Bronchial epithelial cell (primary cell): ENCODE measurements at regions not wholly inside any gene's neighbourhood (a gene's known extent, or its start where the extent isn't known, plus 50 kb on each side); places are given as distances from the start of the nearest gene placed in this dataset.

ENCODE experiments used
- DNase-seq: peaks from one replicate; pipeline ENCODE4 v3.0.0-alpha.2; 2010; ENCODE audit warnings: low read depth
- FAIRE-seq: peaks from 2 replicates; lab custom pipeline; 2011; peaks lifted over from hg19 to GRCh38; lab: Jason Lieb, UNC
- H3K27me3 ChIP-seq: 2 replicates; pipeline ENCODE4 v1.5.1; 2011; ENCODE audit warnings: low read length; ENCODE audit not compliant: control insufficient read depth, insufficient read depth
- H3K36me3 ChIP-seq: 2 replicates; pipeline ENCODE4 v1.5.1; 2011; ENCODE audit warnings: low read length; ENCODE audit not compliant: control insufficient read depth, insufficient read depth
- H3K4me3 ChIP-seq: 2 replicates; pipeline ENCODE4 v1.5.1; 2011; ENCODE audit warnings: mild to moderate bottlenecking, low read depth, low read length, control low read depth
- TF ChIP-seq, protein P1 (sequence below): IDR thresholded peaks from 2 replicates; pipeline ENCODE4 v1.5.1; 2011; ENCODE audit warnings: mild to moderate bottlenecking, moderate library complexity, low read length, control low read depth, inconsistent platforms; ENCODE audit not compliant: insufficient read depth, severe bottlenecking

DNA sequence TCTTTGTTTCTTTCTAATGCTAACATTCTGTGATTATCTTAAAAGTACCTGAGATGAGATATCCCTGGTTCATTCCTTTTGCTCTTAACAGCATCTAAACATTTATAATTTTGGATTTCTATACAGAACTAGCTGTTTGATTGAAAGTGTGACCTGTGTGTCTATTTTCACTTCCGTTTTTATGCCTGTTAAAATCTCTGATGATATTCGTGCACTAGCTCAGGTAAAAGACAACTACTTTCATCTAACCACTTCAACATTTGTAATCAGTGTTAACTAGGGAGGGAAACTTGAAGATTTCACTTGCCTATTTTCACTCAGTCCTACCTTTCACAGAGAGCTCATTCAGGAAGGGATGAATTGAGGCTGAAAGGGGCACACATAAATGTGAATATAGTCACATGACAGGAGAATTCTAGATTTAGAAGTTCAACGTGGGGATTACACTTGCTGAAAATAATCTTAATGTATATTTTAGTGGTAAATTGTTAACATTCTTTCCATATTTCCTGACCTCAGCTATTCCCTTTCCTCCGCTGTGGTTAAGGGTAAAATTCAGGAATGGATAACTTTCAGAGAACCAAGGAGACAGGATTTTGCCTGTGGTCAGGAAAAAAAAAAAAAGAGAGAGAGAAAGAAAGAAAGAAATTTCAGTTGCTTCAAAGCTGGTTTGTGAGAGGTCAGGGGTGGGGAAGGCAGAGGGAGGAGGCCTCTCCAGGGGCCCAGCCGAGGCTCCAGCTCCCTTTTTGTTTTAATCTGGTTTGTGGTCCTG, 159.8 kb upstream of the TSC22D2 start:
- FAIRE-seq = no peak
- DNase-seq = no peak
- H3K27me3 ChIP-seq = no peaks in the 10 kb centered on the region
- TF ChIP-seq, protein P1, sequence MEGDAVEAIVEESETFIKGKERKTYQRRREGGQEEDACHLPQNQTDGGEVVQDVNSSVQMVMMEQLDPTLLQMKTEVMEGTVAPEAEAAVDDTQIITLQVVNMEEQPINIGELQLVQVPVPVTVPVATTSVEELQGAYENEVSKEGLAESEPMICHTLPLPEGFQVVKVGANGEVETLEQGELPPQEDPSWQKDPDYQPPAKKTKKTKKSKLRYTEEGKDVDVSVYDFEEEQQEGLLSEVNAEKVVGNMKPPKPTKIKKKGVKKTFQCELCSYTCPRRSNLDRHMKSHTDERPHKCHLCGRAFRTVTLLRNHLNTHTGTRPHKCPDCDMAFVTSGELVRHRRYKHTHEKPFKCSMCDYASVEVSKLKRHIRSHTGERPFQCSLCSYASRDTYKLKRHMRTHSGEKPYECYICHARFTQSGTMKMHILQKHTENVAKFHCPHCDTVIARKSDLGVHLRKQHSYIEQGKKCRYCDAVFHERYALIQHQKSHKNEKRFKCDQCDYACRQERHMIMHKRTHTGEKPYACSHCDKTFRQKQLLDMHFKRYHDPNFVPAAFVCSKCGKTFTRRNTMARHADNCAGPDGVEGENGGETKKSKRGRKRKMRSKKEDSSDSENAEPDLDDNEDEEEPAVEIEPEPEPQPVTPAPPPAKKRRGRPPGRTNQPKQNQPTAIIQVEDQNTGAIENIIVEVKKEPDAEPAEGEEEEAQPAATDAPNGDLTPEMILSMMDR = no peak
- no peak overlapping the region for H3K4me3 ChIP-seq
- H3K36me3 ChIP-seq = no peaks in the 10 kb centered on the region

DNA sequence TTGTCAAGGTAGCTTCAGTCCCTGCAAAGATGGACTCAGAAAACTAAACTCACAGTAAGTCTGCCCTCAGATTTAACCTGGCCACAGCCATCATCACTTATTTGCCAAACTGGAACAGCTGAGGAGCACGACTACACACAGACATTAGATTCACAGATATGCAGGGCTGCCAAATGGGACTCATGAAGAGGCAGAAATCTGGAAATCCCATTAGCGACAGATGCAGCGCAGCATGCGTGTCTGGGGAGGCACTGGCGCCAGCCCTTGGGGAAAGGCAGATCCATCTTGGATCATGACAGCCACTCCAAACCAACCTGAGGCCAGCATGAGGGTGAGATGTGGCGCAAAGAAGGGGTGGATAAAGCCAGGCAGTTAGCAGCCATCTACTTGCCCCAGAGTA, 160.7 kb upstream of the TSC22D2 start:
- no peak for DNase-seq
- H3K36me3 ChIP-seq = no peaks in the 10 kb centered on the region
- FAIRE-seq = no peak

DNA sequence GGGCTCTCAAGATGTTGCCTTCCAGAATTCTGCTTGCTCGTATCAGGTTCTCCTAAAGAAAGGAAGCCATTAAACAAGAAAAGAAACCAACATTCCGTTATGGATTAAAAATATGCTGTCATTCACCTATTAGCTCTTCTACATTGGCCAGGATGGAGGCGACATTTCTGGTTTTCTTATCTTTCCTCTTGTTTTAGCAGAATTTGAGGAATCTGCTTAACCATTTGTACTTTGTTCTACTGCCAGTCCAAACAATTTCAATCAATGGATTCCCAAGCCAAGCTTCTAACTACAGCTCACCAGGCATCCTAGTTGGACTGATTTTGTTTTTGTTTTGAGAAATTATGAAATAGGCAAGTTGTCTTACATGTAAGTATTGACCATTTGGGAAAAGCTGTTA, 164.6 kb upstream of the TSC22D2 start:
- TF ChIP-seq, protein P1 = no peak
- DNase-seq = no peak
- no peak for FAIRE-seq
- Histone ChIP-seq H3K4me3 (no peak overlapping the region), H3K27me3 (no peaks in the 10 kb centered on the region), H3K36me3 (no peaks in the 10 kb centered on the region)

More for the DNA sequence above, 160.7 kb upstream of the TSC22D2 start:
- TF ChIP-seq, protein P1 = no peak
- Histone ChIP-seq H3K4me3 (no peak overlapping the region), H3K27me3 (no peaks in the 10 kb centered on the region)

DNA sequence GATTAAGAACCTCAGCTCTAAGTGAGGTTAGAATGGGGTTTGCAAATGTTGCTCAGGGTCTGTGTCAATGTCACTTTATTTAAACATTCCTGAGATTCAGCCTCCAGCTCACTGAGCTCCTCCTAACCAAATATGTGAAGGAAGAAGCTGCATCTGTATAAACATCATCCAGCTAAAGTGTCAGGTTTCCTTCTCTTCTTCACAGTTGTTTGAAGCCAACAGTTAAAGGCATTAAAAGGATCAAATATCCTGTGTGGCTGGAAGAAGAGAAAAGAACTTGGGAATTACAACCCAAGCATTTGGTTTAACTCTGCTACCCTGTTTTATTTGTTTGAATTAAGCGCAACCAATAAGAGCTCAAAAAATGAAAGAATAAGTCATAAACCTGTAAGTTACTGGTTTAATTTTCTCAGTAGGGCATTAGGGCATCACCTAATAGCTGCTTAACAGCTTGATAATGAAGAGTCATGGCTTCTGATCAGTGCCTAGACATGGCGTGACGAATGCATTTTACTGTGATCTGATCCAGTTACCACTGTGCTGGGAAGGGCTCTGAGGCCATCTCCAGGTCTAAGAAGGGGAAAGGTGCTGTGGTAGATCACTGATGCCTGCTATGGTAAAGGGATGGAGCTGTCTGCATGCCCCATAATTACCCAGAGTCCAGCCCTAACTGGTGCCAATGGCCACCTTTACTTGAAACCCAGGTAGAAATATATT, 165.7 kb upstream of the TSC22D2 start:
- TF ChIP-seq, protein P1 = no peak
- H3K27me3 ChIP-seq = no peaks in the 10 kb centered on the region
- FAIRE-seq (no peak), DNase-seq (no peak)
- no peak overlapping the region for H3K4me3 ChIP-seq
- no peaks in the 10 kb centered on the region for H3K36me3 ChIP-seq

DNA sequence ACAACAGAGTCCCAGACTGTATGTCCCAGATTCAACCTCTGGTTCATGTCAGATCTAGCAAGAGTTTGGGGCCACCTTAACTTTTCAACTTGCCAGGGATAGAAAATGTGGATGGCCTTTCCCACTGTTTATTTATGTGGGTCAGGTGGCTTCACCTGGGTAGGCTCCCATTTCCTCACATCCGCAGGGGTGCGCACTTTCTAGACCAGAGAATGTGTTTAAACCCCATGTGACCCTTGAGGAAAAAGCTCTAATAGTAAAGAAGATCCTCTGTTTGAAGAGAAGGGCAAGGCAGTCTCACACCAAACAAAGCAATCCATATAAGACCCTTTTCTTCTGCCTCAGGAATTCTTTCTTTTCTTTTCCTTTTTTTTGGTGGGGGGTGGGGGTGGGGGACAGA, 167.2 kb upstream of the TSC22D2 start:
- DNase-seq (no peak), FAIRE-seq (no peak)
- TF ChIP-seq, protein P1 = no peak
- H3K27me3 ChIP-seq = no peaks in the 10 kb centered on the region
- no peaks in the 10 kb centered on the region for H3K36me3 ChIP-seq
- H3K4me3 ChIP-seq = no peak overlapping the region
